Activated T-cell treated with anti-CD3 and anti-CD28 coated beads, Interleukin-2, amount 50 U/mL, for 4 hours (primary cell): ENCODE measurements at regions not wholly inside any gene's neighbourhood (a gene's known extent, or its start where the extent isn't known, plus 50 kb on each side); places are given as distances from the start of the nearest gene placed in this dataset.
"Not testable (repeated sequence)": the region's sequence is repeated elsewhere in the genome, so short reads cannot be mapped to it uniquely, and the experiment has no call there.

ENCODE experiments used
- ATAC-seq, 2 donors: fragments of 200-7000 bp; cut with Tn5 transposase; one replicate each; pipeline ENCODE4 v1.10.0; 2021
- DNase-seq: peaks from one replicate; pipeline ENCODE4 v3.0.0-alpha.2; 2020
- H3K27me3 Mint-ChIP-seq: one replicate; pipeline ENCODE4 v1.8.0; 2021; ENCODE audit warnings: low read depth, mixed read lengths
- H3K36me3 Mint-ChIP-seq: one replicate; pipeline ENCODE4 v1.8.0; 2022; ENCODE audit warnings: mixed read lengths; ENCODE audit not compliant: insufficient read depth
- H3K4me1 Mint-ChIP-seq: one replicate; pipeline ENCODE4 v1.8.0; 2021; ENCODE audit warnings: low read depth, mixed read lengths
- H3K4me3 Mint-ChIP-seq: one replicate; pipeline ENCODE4 v1.8.0; 2021; ENCODE audit warnings: mild to moderate bottlenecking, moderate library complexity, mixed read lengths
- H3K9me3 Mint-ChIP-seq: one replicate; pipeline ENCODE4 v1.8.0; 2021; ENCODE audit warnings: mixed read lengths

DNA sequence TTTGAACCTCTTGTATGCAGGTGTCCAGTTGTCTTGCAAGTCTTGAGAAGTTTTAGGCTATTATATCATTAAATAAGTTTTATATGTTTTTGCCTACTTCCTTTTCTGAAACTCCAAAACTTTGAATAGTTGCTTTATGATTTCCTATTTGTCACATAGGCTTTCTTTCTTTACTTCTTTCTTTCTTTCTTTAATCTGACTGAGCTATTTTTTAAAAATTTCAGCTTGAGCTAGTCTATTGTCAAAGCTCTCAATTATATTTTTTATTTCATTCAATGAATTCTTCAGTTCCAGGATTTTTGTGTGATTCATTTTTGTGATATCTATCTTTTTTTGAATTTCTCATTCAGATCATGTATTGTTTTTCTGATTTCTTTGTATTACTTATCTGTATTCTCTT is 102.1 kb upstream of the TMEM178A start:
- H3K36me3 Mint-ChIP-seq: peaks cover 3% of the 10 kb centered on the region
- no peaks in the 10 kb centered on the region for H3K27me3 Mint-ChIP-seq
- DNase-seq: no peak
- H3K9me3 Mint-ChIP-seq: peaks cover 22% of the 10 kb centered on the region
- ATAC-seq: no peak
- no peaks in the 10 kb centered on the region for H3K4me1 Mint-ChIP-seq
- no peak overlapping the region for H3K4me3 Mint-ChIP-seq

DNA sequence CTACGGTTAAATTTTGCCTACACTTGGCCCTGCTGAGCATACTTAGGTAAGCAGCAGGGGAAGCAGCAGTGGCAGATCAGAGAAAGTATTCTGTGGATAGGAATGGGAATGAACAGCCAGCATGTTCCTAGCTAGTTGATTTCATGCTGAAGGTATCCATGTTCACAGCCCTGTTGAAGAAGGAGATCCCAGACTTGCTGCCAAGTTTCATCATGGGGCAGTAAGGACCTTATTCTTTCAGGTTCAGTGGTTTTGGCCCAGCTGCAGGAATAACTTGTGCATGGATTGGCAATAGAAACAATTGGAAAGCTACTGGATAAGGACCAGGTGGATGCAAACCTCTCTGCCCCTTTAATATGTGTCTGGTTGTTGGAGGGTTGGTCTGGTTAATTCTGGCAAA is 98.2 kb upstream of the TMEM178A start:
- Mint-ChIP-seq H3K9me3 (peaks cover 22% of the 10 kb centered on the region), H3K4me1 (no peaks in the 10 kb centered on the region), H3K36me3 (peaks cover 2% of the 10 kb centered on the region), H3K4me3 (no peak overlapping the region), H3K27me3 (no peaks in the 10 kb centered on the region)
- no peak for ATAC-seq
- DNase-seq: no peak

- Mint-ChIP-seq H3K9me3 (peaks cover 17% of the 10 kb centered on the region), H3K4me3 (no peak overlapping the region), H3K27me3 (no peaks in the 10 kb centered on the region), H3K36me3 (no peaks in the 10 kb centered on the region), H3K4me1 (no peaks in the 10 kb centered on the region)
- DNase-seq (no peak), ATAC-seq (no peak)
These were observed 97.6 kb upstream of the TMEM178A start for GRCh38 chr2:39568116-39568515.

DNA sequence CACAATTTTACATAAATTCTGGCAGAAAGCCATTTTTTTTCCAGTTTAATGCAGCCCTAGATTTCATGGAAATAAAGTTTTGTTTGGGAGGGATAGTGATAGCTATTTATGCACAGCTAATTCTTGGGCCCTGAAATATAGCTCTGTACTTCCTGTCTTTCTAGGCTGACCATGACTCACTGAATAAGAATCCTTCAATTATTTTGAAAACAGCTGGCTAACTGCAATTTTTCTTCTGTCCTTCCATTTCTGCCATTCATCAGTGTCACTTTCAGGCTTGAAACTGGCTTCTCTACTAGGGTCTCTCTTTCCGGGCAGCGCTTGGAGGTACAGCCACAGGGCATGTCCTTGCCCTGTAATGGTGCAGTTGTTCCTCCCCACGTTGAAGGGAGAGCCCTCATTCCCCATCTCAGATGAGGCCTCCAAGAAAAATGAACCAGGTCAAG is 97.1 kb upstream of the TMEM178A start:
- no peak overlapping the region for H3K4me3 Mint-ChIP-seq
- ATAC-seq (no peak), DNase-seq (no peak)
- H3K9me3 Mint-ChIP-seq: peaks cover 12% of the 10 kb centered on the region
- no peaks in the 10 kb centered on the region for H3K4me1 Mint-ChIP-seq
- H3K36me3 Mint-ChIP-seq: no peaks in the 10 kb centered on the region
- H3K27me3 Mint-ChIP-seq: no peaks in the 10 kb centered on the region

GRCh38 chr2:39570130-39570555 is 95.6 kb upstream of the TMEM178A start:
- Mint-ChIP-seq H3K4me1 (no peaks in the 10 kb centered on the region), H3K4me3 (no peak overlapping the region), H3K27me3 (no peaks in the 10 kb centered on the region), H3K9me3 (peaks cover 4% of the 10 kb centered on the region), H3K36me3 (no peaks in the 10 kb centered on the region)
- ATAC-seq (no peak), DNase-seq (no peak)

GRCh38 chr2:39570614-39571013 is 95.1 kb upstream of the TMEM178A start:
- DNase-seq: no peak
- no peaks in the 10 kb centered on the region for H3K4me1 Mint-ChIP-seq
- H3K36me3 Mint-ChIP-seq: no peaks in the 10 kb centered on the region
- no peaks in the 10 kb centered on the region for H3K27me3 Mint-ChIP-seq
- no peak overlapping the region for H3K4me3 Mint-ChIP-seq
- H3K9me3 Mint-ChIP-seq: peaks cover 4% of the 10 kb centered on the region
- no peak for ATAC-seq

DNA sequence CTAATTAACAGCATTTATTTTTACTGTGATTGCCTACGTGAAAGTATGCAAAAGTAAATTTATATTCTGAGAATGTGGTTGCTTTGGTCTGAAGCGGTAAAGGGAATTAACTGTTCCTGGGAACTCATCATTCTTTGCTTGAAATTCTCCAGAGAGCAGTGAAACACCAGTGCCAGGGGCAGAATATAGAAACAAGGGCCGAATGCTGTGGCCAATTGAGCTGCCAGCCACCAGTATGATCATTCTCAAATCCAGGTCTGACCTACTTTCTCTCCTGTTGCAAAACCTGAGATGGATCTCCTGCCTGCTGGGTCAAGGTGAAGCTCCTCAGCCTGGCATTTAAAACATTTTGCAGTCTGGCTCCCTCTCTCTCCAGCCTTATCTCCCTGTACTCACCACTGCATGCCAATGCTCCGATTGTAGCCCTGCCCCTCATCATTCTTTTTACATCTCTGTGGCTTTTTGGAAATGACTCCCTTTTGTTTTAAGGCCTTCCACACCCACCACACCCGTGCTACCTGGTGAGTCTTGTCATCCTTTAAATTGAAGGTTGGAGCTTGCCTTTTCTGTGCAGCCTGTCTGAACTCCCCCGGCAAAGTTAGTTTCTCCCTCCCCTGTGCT is 94.5 kb upstream of the TMEM178A start:
- H3K9me3 Mint-ChIP-seq: no peaks in the 10 kb centered on the region
- DNase-seq (no peak), ATAC-seq (no peak)
- H3K27me3 Mint-ChIP-seq: no peaks in the 10 kb centered on the region
- no peak overlapping the region for H3K4me3 Mint-ChIP-seq
- no peaks in the 10 kb centered on the region for H3K36me3 Mint-ChIP-seq
- H3K4me1 Mint-ChIP-seq: no peaks in the 10 kb centered on the region

DNA sequence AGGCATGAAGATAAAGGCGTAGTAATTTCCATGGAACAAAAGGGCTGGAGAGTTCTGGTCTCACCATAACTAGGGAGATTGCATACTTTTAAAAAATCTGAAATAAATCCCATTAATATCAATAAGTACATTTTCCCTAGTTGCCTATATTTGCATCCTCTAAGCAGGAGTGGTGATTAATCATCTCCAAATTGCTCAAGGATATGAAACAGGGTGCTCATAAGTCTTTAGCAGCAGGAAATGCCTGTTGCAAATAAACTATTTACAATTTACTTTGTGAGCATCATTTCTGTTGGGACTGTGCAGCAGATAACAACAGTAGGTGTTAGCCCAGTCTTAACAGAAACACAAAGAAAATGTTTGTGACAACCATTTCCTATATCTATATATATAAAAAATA is 92.4 kb upstream of the TMEM178A start:
- Mint-ChIP-seq H3K27me3 (no peaks in the 10 kb centered on the region), H3K9me3 (no peaks in the 10 kb centered on the region), H3K4me1 (no peaks in the 10 kb centered on the region), H3K36me3 (no peaks in the 10 kb centered on the region), H3K4me3 (no peak overlapping the region)
- DNase-seq (no peak), ATAC-seq (no peak)

DNA sequence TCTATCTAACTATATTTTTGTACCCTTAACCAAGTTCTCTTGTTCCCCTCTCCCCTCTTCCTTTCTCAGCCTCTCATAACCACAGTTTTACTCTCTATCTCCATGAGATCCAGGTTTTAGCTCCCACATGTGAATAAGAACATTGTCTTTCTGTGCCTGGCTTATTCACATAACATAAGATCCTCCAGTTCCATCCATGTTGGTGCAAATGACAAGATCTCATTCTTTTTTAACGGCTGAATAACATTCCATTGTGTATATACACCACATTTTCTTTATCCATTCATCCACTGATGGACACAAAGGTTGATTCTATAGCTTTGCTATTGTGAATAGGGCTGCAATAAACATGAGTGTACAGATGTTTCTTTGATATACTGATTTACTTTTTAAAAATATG is 83.9 kb upstream of the TMEM178A start:
- Mint-ChIP-seq H3K4me1 (no peaks in the 10 kb centered on the region), H3K27me3 (peaks cover 10% of the 10 kb centered on the region), H3K36me3 (peaks cover 1% of the 10 kb centered on the region), H3K4me3 (no peak overlapping the region), H3K9me3 (peaks cover 9% of the 10 kb centered on the region)
- no peak for ATAC-seq
- DNase-seq: no peak

DNA sequence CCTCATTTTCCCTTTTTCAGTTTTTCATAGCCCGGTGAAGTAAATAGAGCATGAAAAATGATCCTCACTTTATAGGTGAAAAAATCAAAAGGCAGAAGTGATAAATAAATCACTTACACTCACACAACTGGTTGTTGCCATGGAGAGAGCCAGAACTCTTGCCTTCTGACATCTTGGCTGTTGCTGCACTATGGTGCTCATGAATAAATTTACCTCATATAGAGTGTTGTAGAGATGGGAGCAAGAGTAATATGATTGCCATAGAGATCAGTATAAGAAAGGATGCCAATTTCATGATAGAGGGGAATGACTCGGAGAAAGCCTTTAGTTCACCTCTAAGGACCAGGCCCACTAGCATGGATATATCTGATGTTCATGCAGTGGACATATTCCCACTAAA is 82.5 kb upstream of the TMEM178A start:
- Mint-ChIP-seq H3K9me3 (peaks cover 16% of the 10 kb centered on the region), H3K36me3 (peaks cover 1% of the 10 kb centered on the region), H3K4me1 (no peaks in the 10 kb centered on the region), H3K4me3 (no peak overlapping the region), H3K27me3 (peaks cover 10% of the 10 kb centered on the region)
- DNase-seq: no peak
- no peak for ATAC-seq

DNA sequence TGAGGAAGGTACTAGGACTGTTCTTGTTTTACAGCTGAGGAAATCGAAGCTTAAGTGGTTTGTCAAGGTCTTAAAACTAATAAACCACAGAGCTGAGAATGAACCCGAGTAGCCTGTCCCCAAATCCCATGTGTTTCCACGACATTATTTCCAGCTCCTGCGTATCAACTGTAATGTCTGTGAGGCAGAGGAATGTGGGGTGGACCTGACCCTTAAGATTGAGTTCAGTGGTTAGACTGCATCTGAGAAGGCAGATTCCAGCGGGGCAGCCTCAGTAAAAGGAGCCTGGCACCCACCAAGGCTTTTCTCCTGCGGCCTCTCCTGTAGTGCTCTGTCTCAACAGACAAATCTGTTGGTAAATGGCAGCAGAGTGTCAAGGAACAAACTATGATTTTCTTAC is 81.9 kb upstream of the TMEM178A start:
- H3K27me3 Mint-ChIP-seq: peaks cover 10% of the 10 kb centered on the region
- H3K4me1 Mint-ChIP-seq: no peaks in the 10 kb centered on the region
- ATAC-seq (no peak), DNase-seq (no peak)
- H3K4me3 Mint-ChIP-seq: no peak overlapping the region
- H3K9me3 Mint-ChIP-seq: peaks cover 16% of the 10 kb centered on the region
- peaks cover 1% of the 10 kb centered on the region for H3K36me3 Mint-ChIP-seq

- peaks cover 16% of the 10 kb centered on the region for H3K9me3 Mint-ChIP-seq
- H3K4me1 Mint-ChIP-seq: no peaks in the 10 kb centered on the region
- H3K27me3 Mint-ChIP-seq: peaks cover 10% of the 10 kb centered on the region
- H3K4me3 Mint-ChIP-seq: no peak overlapping the region
- no peak for DNase-seq
- no peak for ATAC-seq
- H3K36me3 Mint-ChIP-seq: peaks cover 1% of the 10 kb centered on the region
These were observed 81.3 kb upstream of the TMEM178A start for GRCh38 chr2:39584283-39584965.

DNA sequence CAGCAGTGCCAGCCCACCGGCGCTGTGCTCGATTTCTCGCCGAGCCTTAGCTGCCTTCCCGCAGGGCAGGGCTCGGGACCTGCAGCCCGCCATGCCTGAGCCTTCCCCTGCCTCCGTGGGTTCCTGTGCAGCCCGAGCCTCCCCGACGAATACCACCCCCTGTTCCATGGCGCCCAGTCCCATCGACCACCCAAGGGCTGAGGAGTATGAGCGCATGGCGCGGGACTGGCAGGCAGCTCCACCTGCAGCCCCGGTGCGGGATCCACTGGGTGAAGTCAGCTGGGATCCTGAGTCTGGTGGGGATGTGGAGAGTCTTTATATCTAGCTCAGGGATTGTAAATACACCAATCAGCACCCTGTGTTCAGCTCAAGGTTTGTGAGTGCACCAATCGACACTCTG is 80.2 kb upstream of the TMEM178A start:
- ATAC-seq, H3K36me3 Mint-ChIP-seq, H3K27me3 Mint-ChIP-seq, H3K4me3 Mint-ChIP-seq, H3K4me1 Mint-ChIP-seq, DNase-seq: not testable (repeated sequence)
- peaks cover 16% of the 10 kb centered on the region for H3K9me3 Mint-ChIP-seq

DNA sequence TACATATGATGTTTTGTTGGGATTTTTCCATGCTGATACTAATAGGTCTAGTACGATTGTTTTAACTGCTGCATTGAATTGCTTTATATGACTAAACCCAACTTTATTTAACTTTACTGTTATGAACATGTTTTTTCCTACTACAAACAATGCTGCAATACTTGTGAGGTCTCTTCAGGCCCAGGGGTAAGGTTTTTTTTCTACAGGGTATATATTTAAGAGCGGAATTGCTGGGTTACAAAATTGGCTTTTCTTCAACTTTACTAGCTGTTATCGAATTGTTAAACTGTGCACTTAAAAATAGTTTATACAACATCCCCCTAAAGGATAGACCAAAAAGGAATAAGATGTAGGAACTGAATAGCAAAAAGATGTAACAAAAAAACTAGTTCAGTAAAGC is 78.5 kb upstream of the TMEM178A start:
- Mint-ChIP-seq H3K27me3 (peaks cover 10% of the 10 kb centered on the region), H3K36me3 (peaks cover 1% of the 10 kb centered on the region), H3K4me3 (no peak overlapping the region), H3K4me1 (no peaks in the 10 kb centered on the region), H3K9me3 (peaks cover 9% of the 10 kb centered on the region)
- ATAC-seq (no peak), DNase-seq (no peak)

DNA sequence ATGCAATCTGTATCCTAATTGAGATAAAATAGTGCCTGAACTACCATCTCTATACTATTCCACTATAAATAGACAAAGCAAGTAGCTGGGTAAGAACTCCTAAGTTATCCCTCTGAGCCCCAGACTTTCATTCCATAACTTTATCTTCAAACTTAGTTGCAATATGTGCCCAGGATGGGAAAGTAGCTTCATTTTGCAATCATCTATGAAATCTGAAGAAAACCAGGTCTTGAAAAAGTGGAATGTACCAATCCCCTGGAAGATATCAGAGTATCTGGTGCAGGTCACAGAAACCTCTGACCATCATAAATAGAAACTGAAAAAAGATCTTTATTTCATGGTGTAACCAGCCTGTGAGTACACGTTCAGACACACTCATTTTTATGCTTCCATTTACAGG is 78.1 kb upstream of the TMEM178A start:
- peaks cover 1% of the 10 kb centered on the region for H3K36me3 Mint-ChIP-seq
- no peak for ATAC-seq
- H3K9me3 Mint-ChIP-seq: peaks cover 9% of the 10 kb centered on the region
- H3K4me3 Mint-ChIP-seq: no peak overlapping the region
- H3K4me1 Mint-ChIP-seq: no peaks in the 10 kb centered on the region
- no peak for DNase-seq
- peaks cover 10% of the 10 kb centered on the region for H3K27me3 Mint-ChIP-seq
